Ovary (tissue), 3 donors: ENCODE measurements at regions not wholly inside any gene's neighbourhood (a gene's known extent, or its start where the extent isn't known, plus 50 kb on each side); places are given as distances from the start of the nearest gene placed in this dataset.

Source experiments
- CTCF ChIP-seq, 3 donors: fragments of 450-650 bp in 2 of 3; fragments of 200-600 bp in 1 of 3; IDR thresholded peaks; one replicate each; pipeline versions ENCODE4 v1.5.1 to v1.8.0; 2016 to 2022; ENCODE audit warnings: antibody characterized with exemption in 3 of 3, mild to moderate bottlenecking in 1 of 3
- EP300 ChIP-seq: sonication (generic); formaldehyde crosslinking; IDR thresholded peaks from one replicate; pipeline ENCODE4 v1.6.1; 2017; ENCODE audit warnings: antibody characterized with exemption
- donor health status: DM: no; HTN: no; CAD: no.

- no peak for TF ChIP-seq CTCF (IDR thresholded peaks at IDR 0.05)
- no peak for TF ChIP-seq EP300
Observed at GRCh38 chr12:91515944-91516694, 333.5 kb upstream of the DCN start.
